HCT116 (cell line): ENCODE measurements at regions not wholly inside any gene's neighbourhood (a gene's known extent, or its start where the extent isn't known, plus 50 kb on each side); places are given as distances from the start of the nearest gene placed in this dataset.

ENCODE experiments used
- ATAC-seq: fragments of 200-7000 bp; cut with Tn5 transposase; 2 replicates; pipeline ENCODE4 v1.9.1; 2020; ENCODE audit warnings: mild to moderate bottlenecking, moderate library complexity
- BruUV-seq: library from RNA; stranded (reverse); fragments of 400-500 nt; replicated peaks from 2 replicates; lab custom pipeline; 2021; lab: Mats Ljungman, UMichigan
- CTCF ChIA-PET: fragments of 300-600 bp; sonication (Branson Sonifier 250); formaldehyde crosslinking; loops from one replicate; lab custom pipeline; 2021; ENCODE audit warnings: antibody characterized with exemption; lab: Charles Lee
- POLR2A ChIA-PET: fragments of 300-600, 350-600 bp; sonication (Branson Sonifier 250); formaldehyde crosslinking; loops from one replicate; lab custom pipeline; 2021; ENCODE audit warnings: antibody characterized with exemption; lab: Charles Lee
- RAD21 ChIA-PET, 2 experiments: fragments of 300-600 bp; sonication (Branson Sonifier 250); formaldehyde crosslinking; loops; one replicate each; lab custom pipeline; 2023; ENCODE audit warnings: low total read pairs in 2 of 2; ENCODE audit not compliant: uncharacterized antibody in 2 of 2, unreplicated experiment in 2 of 2, low non-redundant PET in 1 of 2; lab: Charles Lee
- DNase-seq: peaks from one replicate; pipeline ENCODE4 v3.0.0-alpha.2; 2010; ENCODE audit warnings: low read depth, low spot score
- H2AFZ ChIP-seq: fragments of 200-600 bp; shearing (Covaris generic), sonication (generic); 2 replicates; pipeline ENCODE4 v1.6.1; 2017; ENCODE audit warnings: low read depth, mixed run types, mixed read lengths, antibody characterized with exemption, low read length; ENCODE audit not compliant: poor library complexity, severe bottlenecking
- H3K27ac ChIP-seq: 2 replicates; pipeline ENCODE4 v1.5.1; 2012; ENCODE audit warnings: low read depth, low read length
- H3K27me3 ChIP-seq: fragments of 200-600 bp; sonication (generic); 2 replicates; pipeline ENCODE4 v1.6.1; 2016; ENCODE audit warnings: mixed run types, low read length, mixed read lengths; ENCODE audit not compliant: insufficient read depth
- H3K36me3 ChIP-seq, 2 experiments: fragments of 200-500 bp in 1 of 2; fragments of 200-600 bp in 1 of 2; sonication (Bioruptor generic) in 1 of 2; sonication (generic) in 1 of 2; 2 replicates each; pipeline versions ENCODE4 v1.5.1 to v1.6.1; 2014 to 2016; ENCODE audit warnings: low read length in 2 of 2, inconsistent platforms in 1 of 2, mixed read lengths in 1 of 2, mixed run types in 1 of 2; ENCODE audit not compliant: insufficient read depth in 2 of 2, control insufficient read depth in 1 of 2
- H3K4me1 ChIP-seq, 2 experiments: fragments of 200-600 bp in 1 of 2; sonication (generic) in 1 of 2; 2 replicates each; pipeline versions ENCODE4 v1.5.1 to v1.6.1; 2012 to 2017; ENCODE audit warnings: low read length in 2 of 2, inconsistent platforms in 1 of 2, mild to moderate bottlenecking in 1 of 2, mixed read lengths in 1 of 2, mixed run types in 1 of 2, moderate library complexity in 1 of 2; ENCODE audit not compliant: insufficient read depth in 2 of 2, control insufficient read depth in 1 of 2
- H3K4me2 ChIP-seq: fragments of 200-600 bp; sonication (generic); 2 replicates; pipeline ENCODE4 v1.6.1; 2017; ENCODE audit warnings: mixed run types, low read length, mixed read lengths
- H3K4me3 ChIP-seq, 2 experiments: fragments of 200-600 bp in 1 of 2; sonication (generic) in 1 of 2; replicated peaks in 1 of 2; 2 replicates each; pipeline ENCODE4 v1.5.1; 2011 to 2016; ENCODE audit warnings: low read length in 2 of 2, control low read depth in 1 of 2, low read depth in 1 of 2, mild to moderate bottlenecking in 1 of 2, mixed read lengths in 1 of 2, mixed run types in 1 of 2
- H3K79me2 ChIP-seq: fragments of 200-600 bp; sonication (generic); 2 replicates; pipeline ENCODE4 v1.6.1; 2017; ENCODE audit warnings: mild to moderate bottlenecking, mixed run types, low read length, moderate library complexity, mixed read lengths; ENCODE audit not compliant: insufficient read depth
- H3K9ac ChIP-seq: fragments of 200-600 bp; sonication (generic); 2 replicates; pipeline ENCODE4 v1.6.1; 2016; ENCODE audit warnings: low read length, mixed read lengths
- H3K9me2 ChIP-seq: fragments of 200-600 bp; sonication (generic), shearing (Covaris generic); 2 replicates; pipeline ENCODE4 v1.6.1; 2017; ENCODE audit warnings: mixed run types, mild to moderate bottlenecking, moderate library complexity; ENCODE audit not compliant: insufficient read depth
- H3K9me3 ChIP-seq, 2 experiments: fragments of 200-500 bp in 1 of 2; fragments of 200-600 bp in 1 of 2; sonication (Bioruptor generic) in 1 of 2; sonication (generic) in 1 of 2; 2 replicates each; pipeline ENCODE4 v1.6.1; 2014 to 2017; ENCODE audit warnings: low read length in 2 of 2, mixed read lengths in 2 of 2, inconsistent platforms in 1 of 2, low read depth in 1 of 2, mild to moderate bottlenecking in 1 of 2, mixed run types in 1 of 2, moderate library complexity in 1 of 2; ENCODE audit not compliant: control insufficient read depth in 1 of 2, insufficient read depth in 1 of 2
- H4K20me1 ChIP-seq: fragments of 200-600 bp; sonication (generic), shearing (Covaris generic); 2 replicates; pipeline ENCODE4 v1.6.1; 2017; ENCODE audit warnings: mixed run types, mild to moderate bottlenecking, moderate library complexity; ENCODE audit not compliant: insufficient read depth
- CBX3 ChIP-seq: IDR thresholded peaks from 2 replicates; pipeline ENCODE4 v1.6.1; 2012; ENCODE audit warnings: low read depth
- CTCF ChIP-seq, 3 experiments: fragments of 200-600 bp in 1 of 3; sonication (generic) in 1 of 3; IDR thresholded peaks in 2 of 3; conservative IDR thresholded peaks in 1 of 3; 2 replicates each; pipeline ENCODE4 v1.5.1; 2012 to 2017; ENCODE audit warnings: low read depth in 2 of 3, low read length in 2 of 3, antibody characterized with exemption in 1 of 3, borderline replicate concordance in 1 of 3, control low read depth in 1 of 3, mild to moderate bottlenecking in 1 of 3, mixed read lengths in 1 of 3, mixed run types in 1 of 3, moderate library complexity in 1 of 3; ENCODE audit not compliant: insufficient read depth in 1 of 3
- ELF1 ChIP-seq: IDR thresholded peaks from 2 replicates; pipeline ENCODE4 v1.6.1; 2012; ENCODE audit warnings: low read depth, borderline replicate concordance
- EZH2 ChIP-seq: fragments of 200-600 bp; sonication (generic); IDR thresholded peaks from 2 replicates; pipeline ENCODE4 v1.6.1; 2017; ENCODE audit warnings: antibody characterized with exemption, mixed run types
- EZH2phosphoT487 ChIP-seq: fragments of 200-600 bp; IDR thresholded peaks from 2 replicates; pipeline ENCODE4 v1.6.1; 2018; ENCODE audit warnings: antibody characterized with exemption, borderline replicate concordance
- FOSL1 ChIP-seq: IDR thresholded peaks from 2 replicates; pipeline ENCODE4 v1.6.1; 2012; ENCODE audit warnings: low read depth
- MAX ChIP-seq: IDR thresholded peaks from 2 replicates; pipeline ENCODE4 v1.6.1; 2012
- POLR2A ChIP-seq: IDR thresholded peaks from 2 replicates; pipeline ENCODE4 v1.7.0; 2011; ENCODE audit warnings: borderline replicate concordance; ENCODE audit not compliant: insufficient read depth, insufficient read length; ENCODE audit errors: extremely low read depth
- POLR2AphosphoS5 ChIP-seq: IDR thresholded peaks from 2 replicates; pipeline ENCODE4 v1.6.1; 2011; ENCODE audit warnings: mild to moderate bottlenecking, low read depth, low read length, moderate library complexity
- RAD21 ChIP-seq: IDR thresholded peaks from 2 replicates; pipeline ENCODE4 v1.6.1; 2012; ENCODE audit warnings: low read depth, mild to moderate bottlenecking
- SIN3A ChIP-seq: IDR thresholded peaks from 2 replicates; pipeline ENCODE4 v1.6.1; 2012; ENCODE audit warnings: low read depth
- SP1 ChIP-seq: IDR thresholded peaks from 2 replicates; pipeline ENCODE4 v1.6.1; 2012; ENCODE audit warnings: low read depth
- SRF ChIP-seq: IDR thresholded peaks from 2 replicates; pipeline ENCODE4 v1.6.1; 2012; ENCODE audit warnings: low read depth
- TCF7L2 ChIP-seq: IDR thresholded peaks from 2 replicates; pipeline ENCODE4 v1.7.0; 2011; ENCODE audit warnings: borderline replicate concordance, inconsistent platforms; ENCODE audit not compliant: insufficient read depth, insufficient read length; ENCODE audit errors: extremely low read depth
- YY1 ChIP-seq: IDR thresholded peaks from 2 replicates; pipeline ENCODE4 v1.6.1; 2011; ENCODE audit warnings: low read length, low read depth, moderate library complexity, mild to moderate bottlenecking; ENCODE audit not compliant: insufficient replicate concordance; ENCODE audit errors: extremely low read depth
- ZFX ChIP-seq: fragments of 450-650 bp; IDR thresholded peaks from 2 replicates; pipeline ENCODE4 v1.6.1; 2017
- intact Hi-C: fragments of 100-400 bp; cut with micrococcal nuclease; formaldehyde crosslinking; loops from 2 replicates; pipeline ENCODE4 v1.10.0; 2022
- TF ChIP-seq, protein P1 (sequence below): IDR thresholded peaks from 2 replicates; pipeline ENCODE4 v1.6.1; 2012; ENCODE audit warnings: low read depth
- TF ChIP-seq, protein P2 (sequence below): IDR thresholded peaks from 2 replicates; pipeline ENCODE4 v1.6.1; 2011; ENCODE audit warnings: mild to moderate bottlenecking, low read length, moderate library complexity; ENCODE audit not compliant: insufficient replicate concordance; ENCODE audit errors: extremely low read depth

DNA sequence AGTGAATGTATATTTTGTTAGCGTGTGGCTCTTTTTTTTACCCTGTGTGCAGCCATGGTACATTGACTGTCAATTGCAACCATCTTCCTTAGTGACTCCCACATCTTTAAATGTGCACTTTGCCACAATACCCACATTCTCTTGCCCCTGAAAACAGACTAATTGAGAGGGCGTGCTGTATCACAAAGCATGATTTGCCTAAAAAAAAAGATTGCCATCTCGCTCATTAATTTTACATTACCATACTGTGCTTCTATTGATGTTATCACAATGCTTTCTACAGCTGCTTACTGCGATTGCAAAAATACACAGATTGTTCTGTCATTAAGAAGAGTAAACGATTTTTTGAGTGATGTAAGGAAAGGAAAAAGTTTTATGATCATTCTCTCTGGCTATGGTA lies 613.1 kb upstream of the NRP1 start (continued):
- TF ChIP-seq SRF (no peak), SP1 (no peak)

DNA sequence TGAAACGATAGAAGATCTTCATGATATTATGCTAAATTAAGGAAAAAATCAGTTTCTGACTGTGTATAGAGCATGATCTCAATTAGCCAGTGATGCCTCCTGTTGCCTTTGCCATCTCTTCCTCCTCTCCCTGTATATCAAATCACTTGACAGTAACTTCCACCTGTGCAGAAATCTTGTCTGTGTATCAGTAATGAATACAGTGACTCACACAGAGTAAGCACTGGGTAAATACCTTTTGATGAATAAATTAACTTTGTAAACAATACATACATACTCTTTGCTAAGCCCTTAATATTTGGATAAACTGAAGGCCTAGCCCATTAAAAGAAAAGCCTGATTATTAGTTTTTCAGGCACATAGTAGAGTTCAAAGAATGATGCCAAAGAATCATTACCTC lies 610.6 kb upstream of the NRP1 start:
- CTCF ChIA-PET, result no interaction called here
- ATAC-seq, result no peak
- no TSS peak for BruUV-seq
- intact Hi-C loops, result no loop called here
- H3K4me2 ChIP-seq, result no peak overlapping the region
- no peak for DNase-seq
- no peak overlapping the region for H3K9ac ChIP-seq
- no peak overlapping the region for H3K4me3 ChIP-seq
- no peaks in the 10 kb centered on the region for H3K36me3 ChIP-seq
- no peaks in the 10 kb centered on the region for H3K79me2 ChIP-seq
- no peak overlapping the region for H3K27ac ChIP-seq
- no peaks in the 10 kb centered on the region for H3K4me1 ChIP-seq
- H3K9me2 ChIP-seq, result no peaks in the 10 kb centered on the region
- no peak overlapping the region for H2AFZ ChIP-seq
- no peaks in the 10 kb centered on the region for H3K9me3 ChIP-seq
- RAD21 ChIA-PET, result no interaction called here
- POLR2A ChIA-PET, result no interaction called here
- H4K20me1 ChIP-seq, result no peaks in the 10 kb centered on the region
- no peaks in the 10 kb centered on the region for H3K27me3 ChIP-seq
- TF ChIP-seq CBX3, result no peak
- TF ChIP-seq EZH2, result no peak
- TF ChIP-seq CTCF (IDR thresholded peaks at IDR 0.05 in 2 of 3, conservative IDR thresholded peaks at IDR 0.05 in 1 of 3; ENCODE audit: borderline replicate concordance in 1 of 3, insufficient read depth in 1 of 3, low read depth in 2 of 3, low read length in 2 of 3), result no peak
- no peak for TF ChIP-seq EZH2phosphoT487
- TF ChIP-seq POLR2A, result no peak
- no peak for TF ChIP-seq YY1
- TF ChIP-seq ZFX, result no peak
- no peak for TF ChIP-seq TCF7L2
- TF ChIP-seq SRF, result no peak
- TF ChIP-seq SIN3A, result no peak
- no peak for TF ChIP-seq ELF1
- TF ChIP-seq MAX, result no peak
- TF ChIP-seq FOSL1, result no peak
- TF ChIP-seq, protein P1, sequence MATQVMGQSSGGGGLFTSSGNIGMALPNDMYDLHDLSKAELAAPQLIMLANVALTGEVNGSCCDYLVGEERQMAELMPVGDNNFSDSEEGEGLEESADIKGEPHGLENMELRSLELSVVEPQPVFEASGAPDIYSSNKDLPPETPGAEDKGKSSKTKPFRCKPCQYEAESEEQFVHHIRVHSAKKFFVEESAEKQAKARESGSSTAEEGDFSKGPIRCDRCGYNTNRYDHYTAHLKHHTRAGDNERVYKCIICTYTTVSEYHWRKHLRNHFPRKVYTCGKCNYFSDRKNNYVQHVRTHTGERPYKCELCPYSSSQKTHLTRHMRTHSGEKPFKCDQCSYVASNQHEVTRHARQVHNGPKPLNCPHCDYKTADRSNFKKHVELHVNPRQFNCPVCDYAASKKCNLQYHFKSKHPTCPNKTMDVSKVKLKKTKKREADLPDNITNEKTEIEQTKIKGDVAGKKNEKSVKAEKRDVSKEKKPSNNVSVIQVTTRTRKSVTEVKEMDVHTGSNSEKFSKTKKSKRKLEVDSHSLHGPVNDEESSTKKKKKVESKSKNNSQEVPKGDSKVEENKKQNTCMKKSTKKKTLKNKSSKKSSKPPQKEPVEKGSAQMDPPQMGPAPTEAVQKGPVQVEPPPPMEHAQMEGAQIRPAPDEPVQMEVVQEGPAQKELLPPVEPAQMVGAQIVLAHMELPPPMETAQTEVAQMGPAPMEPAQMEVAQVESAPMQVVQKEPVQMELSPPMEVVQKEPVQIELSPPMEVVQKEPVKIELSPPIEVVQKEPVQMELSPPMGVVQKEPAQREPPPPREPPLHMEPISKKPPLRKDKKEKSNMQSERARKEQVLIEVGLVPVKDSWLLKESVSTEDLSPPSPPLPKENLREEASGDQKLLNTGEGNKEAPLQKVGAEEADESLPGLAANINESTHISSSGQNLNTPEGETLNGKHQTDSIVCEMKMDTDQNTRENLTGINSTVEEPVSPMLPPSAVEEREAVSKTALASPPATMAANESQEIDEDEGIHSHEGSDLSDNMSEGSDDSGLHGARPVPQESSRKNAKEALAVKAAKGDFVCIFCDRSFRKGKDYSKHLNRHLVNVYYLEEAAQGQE, result no peak
- no peak for TF ChIP-seq POLR2AphosphoS5
- TF ChIP-seq, protein P2, sequence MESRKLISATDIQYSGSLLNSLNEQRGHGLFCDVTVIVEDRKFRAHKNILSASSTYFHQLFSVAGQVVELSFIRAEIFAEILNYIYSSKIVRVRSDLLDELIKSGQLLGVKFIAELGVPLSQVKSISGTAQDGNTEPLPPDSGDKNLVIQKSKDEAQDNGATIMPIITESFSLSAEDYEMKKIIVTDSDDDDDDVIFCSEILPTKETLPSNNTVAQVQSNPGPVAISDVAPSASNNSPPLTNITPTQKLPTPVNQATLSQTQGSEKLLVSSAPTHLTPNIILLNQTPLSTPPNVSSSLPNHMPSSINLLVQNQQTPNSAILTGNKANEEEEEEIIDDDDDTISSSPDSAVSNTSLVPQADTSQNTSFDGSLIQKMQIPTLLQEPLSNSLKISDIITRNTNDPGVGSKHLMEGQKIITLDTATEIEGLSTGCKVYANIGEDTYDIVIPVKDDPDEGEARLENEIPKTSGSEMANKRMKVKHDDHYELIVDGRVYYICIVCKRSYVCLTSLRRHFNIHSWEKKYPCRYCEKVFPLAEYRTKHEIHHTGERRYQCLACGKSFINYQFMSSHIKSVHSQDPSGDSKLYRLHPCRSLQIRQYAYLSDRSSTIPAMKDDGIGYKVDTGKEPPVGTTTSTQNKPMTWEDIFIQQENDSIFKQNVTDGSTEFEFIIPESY, result no peak
- no peak for TF ChIP-seq RAD21
